ENCODE measurements at regions not wholly inside any gene's neighbourhood (a gene's known extent, or its start where the extent isn't known, plus 50 kb on each side); places are given as distances from the start of the nearest gene placed in this dataset.

DNA sequence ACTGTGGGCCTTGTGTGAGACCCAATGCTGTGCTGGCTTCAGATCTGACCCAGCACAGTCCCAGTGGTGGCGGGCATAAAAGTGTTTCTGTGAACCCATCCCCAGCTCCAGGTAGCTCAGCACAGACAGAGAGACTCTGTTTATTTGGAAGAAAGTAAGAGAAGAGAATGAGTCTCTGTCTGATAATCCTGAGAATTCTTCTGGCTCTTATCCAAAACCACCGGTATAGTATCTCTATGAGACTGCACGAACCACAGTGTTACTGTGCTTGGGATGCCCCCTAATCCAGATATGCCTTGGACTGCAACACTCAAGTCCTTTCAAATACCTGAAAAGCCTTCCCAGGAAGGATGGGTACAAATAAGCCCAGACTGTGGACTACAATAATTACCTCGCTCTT is 1660.8 kb upstream of the ACO1 start:
- no peaks in the 10 kb centered on the region for H3K27me3 ChIP-seq
- no peaks in the 10 kb centered on the region for H3K9me3 ChIP-seq
- WGBS, 3 donors, result 57 to 78% (median 63%) methylated on average over 4 of the region's 4 CpGs
- no peak overlapping the region for H3K27ac ChIP-seq
- intact Hi-C loops (cut with DNase I), result no loop called here
- H3K4me3 ChIP-seq, result no peak overlapping the region
- no peaks in the 10 kb centered on the region for H3K4me1 ChIP-seq (ENCODE audit: insufficient read depth)
- DNase-seq, result no peak
- H3K36me3 ChIP-seq, result no peaks in the 10 kb centered on the region
- TF ChIP-seq EP300 (IDR thresholded peaks at IDR 0.05) (no peak), POLR2A (IDR thresholded peaks at IDR 0.05) (no peak)
- TF ChIP-seq, protein P1, sequence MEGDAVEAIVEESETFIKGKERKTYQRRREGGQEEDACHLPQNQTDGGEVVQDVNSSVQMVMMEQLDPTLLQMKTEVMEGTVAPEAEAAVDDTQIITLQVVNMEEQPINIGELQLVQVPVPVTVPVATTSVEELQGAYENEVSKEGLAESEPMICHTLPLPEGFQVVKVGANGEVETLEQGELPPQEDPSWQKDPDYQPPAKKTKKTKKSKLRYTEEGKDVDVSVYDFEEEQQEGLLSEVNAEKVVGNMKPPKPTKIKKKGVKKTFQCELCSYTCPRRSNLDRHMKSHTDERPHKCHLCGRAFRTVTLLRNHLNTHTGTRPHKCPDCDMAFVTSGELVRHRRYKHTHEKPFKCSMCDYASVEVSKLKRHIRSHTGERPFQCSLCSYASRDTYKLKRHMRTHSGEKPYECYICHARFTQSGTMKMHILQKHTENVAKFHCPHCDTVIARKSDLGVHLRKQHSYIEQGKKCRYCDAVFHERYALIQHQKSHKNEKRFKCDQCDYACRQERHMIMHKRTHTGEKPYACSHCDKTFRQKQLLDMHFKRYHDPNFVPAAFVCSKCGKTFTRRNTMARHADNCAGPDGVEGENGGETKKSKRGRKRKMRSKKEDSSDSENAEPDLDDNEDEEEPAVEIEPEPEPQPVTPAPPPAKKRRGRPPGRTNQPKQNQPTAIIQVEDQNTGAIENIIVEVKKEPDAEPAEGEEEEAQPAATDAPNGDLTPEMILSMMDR (IDR thresholded peaks at IDR 0.05), result no peak

DNA sequence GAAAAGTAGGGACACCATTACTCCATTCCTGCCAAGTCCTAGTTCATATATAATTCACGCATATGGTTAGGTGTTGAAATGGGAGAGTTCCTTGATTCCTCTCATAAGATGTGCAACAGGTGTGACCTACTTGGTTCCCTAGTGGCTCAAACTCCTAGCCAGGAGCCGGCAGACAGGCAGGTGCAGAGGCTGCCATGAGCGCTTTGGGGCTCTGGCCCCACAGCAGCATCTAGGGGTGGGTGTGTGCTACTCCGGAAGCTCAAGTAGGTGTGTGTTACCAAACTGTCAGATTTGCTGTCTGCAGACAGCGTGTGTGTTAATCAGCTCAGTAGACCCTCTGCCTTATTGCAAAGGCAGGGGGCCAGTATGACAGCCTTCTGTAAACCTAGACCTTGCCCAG is 1652.4 kb upstream of the ACO1 start:
- no peak for DNase-seq
- H3K9me3 ChIP-seq, result no peaks in the 10 kb centered on the region
- H3K27ac ChIP-seq, result no peak overlapping the region
- intact Hi-C loops (cut with DNase I), result no loop called here
- H3K4me1 ChIP-seq (ENCODE audit: insufficient read depth), result no peaks in the 10 kb centered on the region
- TF ChIP-seq EP300 (IDR thresholded peaks at IDR 0.05) (no peak), POLR2A (IDR thresholded peaks at IDR 0.05) (no peak)
- TF ChIP-seq, protein P1 (IDR thresholded peaks at IDR 0.05), result no peak
- H3K27me3 ChIP-seq, result no peaks in the 10 kb centered on the region
- no peaks in the 10 kb centered on the region for H3K36me3 ChIP-seq
- no peak overlapping the region for H3K4me3 ChIP-seq
- WGBS, 3 donors, result 83 to 89% (median 86%) methylated on average over 5 of the region's 5 CpGs

GRCh38 chr9:30744871-30745270 is 1639.6 kb upstream of the ACO1 start:
- Histone ChIP-seq H3K4me1 (ENCODE audit: insufficient read depth) (no peaks in the 10 kb centered on the region), H3K9me3 (no peaks in the 10 kb centered on the region), H3K36me3 (no peaks in the 10 kb centered on the region), H3K27ac (no peak overlapping the region), H3K4me3 (no peak overlapping the region), H3K27me3 (no peaks in the 10 kb centered on the region)
- intact Hi-C loops (cut with DNase I), result no loop called here
- WGBS, 3 donors, result 68 to 72% (median 70%) methylated on average over 2 of the region's 2 CpGs
- no peak for TF ChIP-seq POLR2A (IDR thresholded peaks at IDR 0.05)
- no peak for TF ChIP-seq EP300 (IDR thresholded peaks at IDR 0.05)
- TF ChIP-seq, protein P1 (IDR thresholded peaks at IDR 0.05), result no peak
- no peak for DNase-seq

GRCh38 chr9:30746589-30746988 is 1637.9 kb upstream of the ACO1 start:
- no peaks in the 10 kb centered on the region for H3K9me3 ChIP-seq
- no peak overlapping the region for H3K4me3 ChIP-seq
- intact Hi-C loops (cut with DNase I), result no loop called here
- H3K4me1 ChIP-seq (ENCODE audit: insufficient read depth), result no peaks in the 10 kb centered on the region
- no peaks in the 10 kb centered on the region for H3K27me3 ChIP-seq
- H3K27ac ChIP-seq, result no peak overlapping the region
- H3K36me3 ChIP-seq, result no peaks in the 10 kb centered on the region
- TF ChIP-seq EP300 (IDR thresholded peaks at IDR 0.05), result no peak
- TF ChIP-seq POLR2A (IDR thresholded peaks at IDR 0.05), result no peak
- TF ChIP-seq, protein P1 (IDR thresholded peaks at IDR 0.05), result no peak
- DNase-seq, result no peak

- intact Hi-C loops (cut with DNase I), result no loop called here
Measured at GRCh38 chr9:30757723-30758122, 1626.7 kb upstream of the ACO1 start.

More at GRCh38 chr9:30757723-30758122, 1626.7 kb upstream of the ACO1 start:
- no peaks in the 10 kb centered on the region for H3K27me3 ChIP-seq
- peaks cover 0 to 4% of the 10 kb centered on the region in 2 donors for H3K9me3 ChIP-seq
- H3K4me3 ChIP-seq, result no peak overlapping the region
- TF ChIP-seq, protein P1 (IDR thresholded peaks at IDR 0.05), result no peak
- no peak for TF ChIP-seq EP300 (IDR thresholded peaks at IDR 0.05)
- TF ChIP-seq POLR2A (IDR thresholded peaks at IDR 0.05), result no peak
- WGBS, 3 donors, result 90 to 93% (median 93%) methylated on average over 8 of the region's 8 CpGs
- no peak overlapping the region for H3K27ac ChIP-seq
- no peak for DNase-seq
- H3K36me3 ChIP-seq, result no peaks in the 10 kb centered on the region
- H3K4me1 ChIP-seq (ENCODE audit: insufficient read depth), result no peaks in the 10 kb centered on the region

All from ovary (tissue), 7 donors.